HUDEP-2 (cell line): ENCODE measurements at regions not wholly inside any gene's neighbourhood (a gene's known extent, or its start where the extent isn't known, plus 50 kb on each side); places are given as distances from the start of the nearest gene placed in this dataset.

Source experiments
- DNase-seq, 76 experiments: peaks; one replicate each; lab custom pipeline; 2025; ENCODE audit not compliant: unreplicated experiment in 76 of 76; lab: John Stamatoyannopoulos, UW

- no peak for DNase-seq
Observed at GRCh38 chr4:159443975-159444374, 341.1 kb downstream of the RAPGEF2 start.

GRCh38 chr4:159444678-159445077 lies 341.8 kb downstream of the RAPGEF2 start:
- peak in 1 of 76 experiments; percentile 5 for DNase-seq

DNA sequence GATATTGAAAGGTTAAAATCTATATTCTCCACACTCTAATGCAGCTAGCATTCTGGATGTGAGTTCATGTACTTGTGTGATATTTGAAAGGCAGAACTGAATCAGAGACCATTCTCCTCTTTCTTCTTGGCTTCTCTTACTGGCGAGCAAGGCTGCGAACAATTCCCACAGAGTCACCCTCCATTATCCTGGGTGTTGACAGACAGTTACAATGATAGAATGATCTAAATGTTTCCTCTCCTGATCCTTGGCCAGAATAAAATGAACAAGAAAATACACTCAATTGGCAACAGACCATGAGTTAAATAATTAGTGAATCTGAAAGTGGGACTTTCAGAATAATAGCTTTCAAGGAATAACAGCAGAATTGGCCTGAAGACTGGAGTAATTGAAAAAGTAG lies 342.8 kb downstream of the RAPGEF2 start:
- no peak for DNase-seq

- peak in 36 of 76 experiments; percentile 1 to 59 (median 17) for DNase-seq
Observed at GRCh38 chr4:159446266-159446976, 343.5 kb downstream of the RAPGEF2 start.

- no peak for DNase-seq
Observed at GRCh38 chr4:159447296-159447695, 344.4 kb downstream of the RAPGEF2 start.

DNA sequence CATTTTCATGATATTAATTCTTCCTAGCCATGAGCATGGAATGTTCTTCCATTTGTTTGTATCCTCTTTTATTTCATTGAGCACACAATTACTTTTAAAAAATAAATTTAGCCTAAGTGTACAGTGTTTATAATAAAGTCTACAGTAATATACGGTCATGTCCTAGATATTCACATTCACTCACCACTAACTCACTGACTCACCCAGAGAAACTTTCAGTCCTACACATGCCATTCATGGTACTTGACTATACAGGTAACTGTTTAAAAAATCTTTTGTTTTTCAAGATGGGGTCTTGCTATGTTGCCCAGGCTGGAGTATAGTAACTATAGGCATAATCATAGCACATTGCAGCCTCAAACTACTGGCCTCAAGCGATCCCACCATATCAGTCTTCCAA lies 348.1 kb downstream of the RAPGEF2 start:
- no peak for DNase-seq

- peak in 29 of 76 experiments; percentile 1 to 59 (median 11) for DNase-seq
Observed at GRCh38 chr4:159455675-159456237, 352.9 kb downstream of the RAPGEF2 start.

GRCh38 chr4:159460371-159460770 lies 357.5 kb downstream of the RAPGEF2 start:
- DNase-seq = no peak

DNA sequence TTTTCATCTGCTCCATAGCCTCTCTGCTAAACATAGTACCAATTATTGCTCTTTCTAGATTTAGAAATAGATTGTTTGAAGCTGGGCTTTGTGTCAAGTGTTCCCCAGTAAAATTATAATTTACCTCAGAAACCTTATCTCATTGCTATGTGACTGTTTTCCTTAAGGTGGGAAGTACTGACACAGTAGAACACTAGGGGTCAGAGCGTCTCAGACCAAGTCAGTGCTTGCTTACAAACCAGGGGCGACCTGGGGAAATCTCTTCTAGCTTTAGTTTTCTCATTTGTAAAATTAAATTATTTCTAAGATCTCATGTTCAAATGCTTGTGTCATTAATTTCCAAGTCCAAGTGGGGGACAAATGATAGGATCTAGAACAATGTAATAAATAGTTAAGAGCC lies 360.4 kb downstream of the RAPGEF2 start:
- no peak for DNase-seq

DNA sequence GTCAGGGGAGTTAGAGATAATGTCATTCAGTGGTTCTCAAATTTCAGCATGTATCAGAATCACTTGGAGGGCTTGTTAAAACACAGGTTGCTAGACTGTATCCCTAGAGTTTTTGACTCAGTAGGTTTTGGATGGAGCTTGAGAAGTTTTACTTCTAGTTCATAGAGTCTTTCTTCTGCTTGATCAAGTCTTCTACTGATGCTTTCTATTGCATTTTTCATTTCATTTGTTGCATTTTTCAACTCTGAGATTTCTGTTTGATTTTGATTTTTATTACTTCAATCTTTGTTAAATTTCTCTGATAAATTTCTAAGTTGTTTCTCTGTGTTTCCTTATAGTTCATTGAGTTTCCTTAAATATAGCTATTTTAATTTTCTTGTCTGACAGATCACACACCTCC lies 361.4 kb downstream of the RAPGEF2 start:
- no peak for DNase-seq

GRCh38 chr4:159476886-159477285 lies 374.0 kb downstream of the RAPGEF2 start:
- DNase-seq = no peak

GRCh38 chr4:159480826-159481225 lies 377.9 kb downstream of the RAPGEF2 start:
- no peak for DNase-seq

DNA sequence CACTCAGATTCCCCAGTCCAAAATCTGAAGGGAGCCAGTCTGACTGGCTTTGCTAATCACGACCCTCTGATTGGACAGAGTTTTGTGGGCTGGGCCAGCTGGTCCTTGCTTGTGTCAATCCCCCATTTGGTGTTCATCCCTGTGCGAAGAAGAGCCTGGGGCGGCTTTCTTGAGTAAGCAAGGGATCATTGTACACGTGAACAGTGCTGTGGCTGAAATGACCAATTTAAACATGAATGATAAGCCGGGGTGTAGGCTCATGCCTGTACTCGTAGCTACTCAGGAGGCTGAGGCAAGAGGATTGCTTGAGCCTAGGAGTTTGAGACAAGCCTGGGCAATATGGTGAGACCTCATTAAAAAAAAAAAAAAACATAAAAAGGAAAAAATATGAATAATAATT lies 379.1 kb downstream of the RAPGEF2 start:
- no peak for DNase-seq

- no peak for DNase-seq
Observed at GRCh38 chr4:159483110-159483781, 380.4 kb downstream of the RAPGEF2 start.

- DNase-seq = no peak
Observed at GRCh38 chr4:159483782-159484741, 381.2 kb downstream of the RAPGEF2 start.

- DNase-seq = no peak
Observed at GRCh38 chr4:159484864-159485263, 382.0 kb downstream of the RAPGEF2 start.

- DNase-seq = peak in 33 of 76 experiments; percentile 1 to 44 (median 8)
Observed at GRCh38 chr4:159487284-159487747, 384.4 kb downstream of the RAPGEF2 start.

DNA sequence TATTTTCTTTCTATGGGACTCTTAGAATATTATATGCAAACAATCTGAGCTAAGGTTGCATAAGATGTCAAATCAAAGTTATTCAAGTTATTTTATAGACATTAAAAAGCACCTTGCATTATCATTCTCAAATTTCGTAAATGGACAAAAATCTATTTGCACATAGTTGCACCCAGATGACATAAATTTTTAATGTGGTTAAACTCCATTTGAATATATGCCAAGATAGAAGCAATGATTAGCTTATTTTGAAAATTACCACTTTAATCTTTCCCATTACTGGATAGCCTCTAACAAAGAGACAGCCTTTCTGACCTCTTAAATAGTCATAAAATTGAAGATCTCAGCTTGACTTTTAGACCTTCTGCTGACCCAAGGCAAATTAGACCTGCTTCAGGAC lies 386.8 kb downstream of the RAPGEF2 start:
- no peak for DNase-seq

- DNase-seq = no peak
Observed at GRCh38 chr4:159495515-159496236, 392.8 kb downstream of the RAPGEF2 start.

DNA sequence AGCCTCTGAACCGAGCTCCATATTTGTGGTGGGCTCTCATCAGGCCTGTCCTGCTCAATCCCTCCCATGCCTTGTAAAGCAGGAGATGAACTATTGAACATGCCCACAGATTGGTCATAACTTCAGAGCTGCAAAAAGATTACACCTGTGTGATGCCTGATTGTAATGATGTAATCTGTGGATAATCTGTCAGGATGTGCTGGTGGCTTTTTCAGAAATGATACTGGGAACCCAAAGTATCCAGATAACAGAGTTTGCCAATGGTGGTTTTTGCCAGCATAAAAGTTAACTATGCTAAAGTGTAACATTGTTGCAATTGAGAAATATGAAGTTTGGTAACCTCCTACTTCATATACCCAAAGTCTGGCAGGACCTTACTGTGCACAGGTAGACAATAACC lies 393.4 kb downstream of the RAPGEF2 start:
- no peak for DNase-seq
